RWPE1 (cell line): ENCODE measurements at regions not wholly inside any gene's neighbourhood (a gene's known extent, or its start where the extent isn't known, plus 50 kb on each side); places are given as distances from the start of the nearest gene placed in this dataset.

Source experiments
- CTCF ChIA-PET: fragments of 350-600 bp; sonication (Branson Sonifier 250); formaldehyde crosslinking; extraction: SDS; loops from one replicate; lab custom pipeline; 2021; lab: Yijun Ruan, JAX
- POLR2A ChIA-PET: fragments of 400-600 bp; formaldehyde crosslinking; extraction: SDS; loops from one replicate; lab custom pipeline; 2020; ENCODE audit warnings: antibody characterized with exemption; ENCODE audit not compliant: low non-redundant PET; lab: Yijun Ruan, JAX
- DNase-seq: peaks from one replicate; pipeline ENCODE4 v3.0.0; 2012; ENCODE audit warnings: low spot score
- H3K27ac ChIP-seq: fragments of 450-650 bp; 2 replicates; pipeline ENCODE4 v1.5.1; 2017
- TF ChIP-seq, protein P1 (sequence below): fragments of 450-650 bp; conservative IDR thresholded peaks from 2 replicates; pipeline ENCODE4 v1.5.1; 2017; ENCODE audit warnings: low read depth, mild to moderate bottlenecking

DNA sequence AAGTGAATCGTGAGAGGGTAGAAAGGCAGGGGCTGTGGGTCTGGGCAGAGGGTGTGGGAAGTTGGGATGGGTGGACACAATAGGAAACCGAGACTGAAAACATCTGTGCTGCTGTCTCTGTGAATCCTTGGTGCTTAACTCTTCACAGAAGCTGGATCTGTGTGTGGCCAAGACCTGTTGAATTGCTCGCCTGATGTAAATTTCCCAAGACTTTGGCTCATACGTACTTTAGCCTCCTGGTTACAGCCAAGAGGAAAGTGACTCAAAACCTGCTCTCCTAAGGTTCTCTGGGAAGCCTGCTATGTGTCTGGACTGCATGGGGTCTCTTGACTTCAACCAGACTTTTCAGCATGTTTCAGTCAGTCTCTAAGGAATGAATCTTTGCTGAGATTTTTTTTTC is 270.3 kb downstream of the RWDD3 start:
- TF ChIP-seq, protein P1, sequence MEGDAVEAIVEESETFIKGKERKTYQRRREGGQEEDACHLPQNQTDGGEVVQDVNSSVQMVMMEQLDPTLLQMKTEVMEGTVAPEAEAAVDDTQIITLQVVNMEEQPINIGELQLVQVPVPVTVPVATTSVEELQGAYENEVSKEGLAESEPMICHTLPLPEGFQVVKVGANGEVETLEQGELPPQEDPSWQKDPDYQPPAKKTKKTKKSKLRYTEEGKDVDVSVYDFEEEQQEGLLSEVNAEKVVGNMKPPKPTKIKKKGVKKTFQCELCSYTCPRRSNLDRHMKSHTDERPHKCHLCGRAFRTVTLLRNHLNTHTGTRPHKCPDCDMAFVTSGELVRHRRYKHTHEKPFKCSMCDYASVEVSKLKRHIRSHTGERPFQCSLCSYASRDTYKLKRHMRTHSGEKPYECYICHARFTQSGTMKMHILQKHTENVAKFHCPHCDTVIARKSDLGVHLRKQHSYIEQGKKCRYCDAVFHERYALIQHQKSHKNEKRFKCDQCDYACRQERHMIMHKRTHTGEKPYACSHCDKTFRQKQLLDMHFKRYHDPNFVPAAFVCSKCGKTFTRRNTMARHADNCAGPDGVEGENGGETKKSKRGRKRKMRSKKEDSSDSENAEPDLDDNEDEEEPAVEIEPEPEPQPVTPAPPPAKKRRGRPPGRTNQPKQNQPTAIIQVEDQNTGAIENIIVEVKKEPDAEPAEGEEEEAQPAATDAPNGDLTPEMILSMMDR, result no peak
- POLR2A ChIA-PET, result no interaction called here

GRCh38 chr1:95506736-95507414 is 272.9 kb downstream of the RWDD3 start:
- ChIA-PET POLR2A (no interaction called here), CTCF (no interaction called here)
- no peak for DNase-seq
- no peak overlapping the region for H3K27ac ChIP-seq
- TF ChIP-seq, protein P1, result no peak

More for the DNA sequence above, 270.3 kb downstream of the RWDD3 start:
- H3K27ac ChIP-seq, result no peak overlapping the region
- DNase-seq, result no peak
- CTCF ChIA-PET, result no interaction called here

GRCh38 chr1:95509989-95510388 is 276.0 kb downstream of the RWDD3 start:
- no peak overlapping the region for H3K27ac ChIP-seq
- TF ChIP-seq, protein P1, result no peak
- no peak for DNase-seq
- POLR2A ChIA-PET, result no interaction called here
- CTCF ChIA-PET, result no interaction called here

- TF ChIP-seq, protein P1, result no peak
- DNase-seq, result no peak
- POLR2A ChIA-PET, result no interaction called here
- CTCF ChIA-PET, result no interaction called here
- no peak overlapping the region for H3K27ac ChIP-seq
Observed at GRCh38 chr1:95512925-95513324, 278.9 kb downstream of the RWDD3 start.

DNA sequence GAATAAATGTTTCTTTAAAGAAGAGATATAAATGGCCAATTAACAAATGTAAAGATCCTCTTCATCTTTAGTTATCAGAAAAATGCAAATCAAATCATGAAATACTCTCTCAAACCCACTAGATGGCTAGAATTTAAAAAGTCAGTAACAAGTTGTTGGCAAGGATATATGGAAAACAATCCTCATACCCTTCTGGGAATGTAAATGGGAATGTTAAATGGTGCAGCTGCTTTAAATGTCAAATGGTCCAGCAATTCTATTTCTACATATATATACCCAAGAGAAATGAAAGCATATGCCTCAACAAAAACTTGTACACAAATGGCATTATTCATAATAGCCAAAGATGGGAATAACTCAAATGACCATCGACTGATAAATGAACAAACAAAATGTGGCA is 283.5 kb downstream of the RWDD3 start:
- ChIA-PET CTCF (no interaction called here), POLR2A (no interaction called here)
- TF ChIP-seq, protein P1, result no peak
- no peak overlapping the region for H3K27ac ChIP-seq
- no peak for DNase-seq

DNA sequence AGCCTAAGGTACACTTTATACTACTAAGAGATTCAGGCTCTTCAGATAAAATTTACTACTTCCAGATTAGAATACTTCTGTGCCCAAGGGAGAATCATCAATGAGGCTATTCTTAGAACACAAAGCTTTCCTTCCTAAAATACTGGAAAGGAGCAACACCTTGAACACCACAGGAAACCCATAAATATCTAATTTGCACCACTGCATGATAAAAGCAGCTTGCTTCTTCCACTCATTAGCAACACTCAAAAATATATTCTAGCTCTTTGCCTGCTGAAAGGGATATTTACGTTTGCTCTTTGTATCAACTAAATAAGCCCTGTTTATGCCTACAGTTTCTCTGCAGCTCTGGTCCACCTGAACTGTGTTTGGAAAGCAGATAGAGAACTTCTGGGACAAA is 284.3 kb downstream of the RWDD3 start:
- ChIA-PET CTCF (no interaction called here), POLR2A (no interaction called here)
- H3K27ac ChIP-seq, result no peak overlapping the region
- DNase-seq, result no peak
- TF ChIP-seq, protein P1, result no peak
